OCI-LY7 (cell line): ENCODE measurements at regions not wholly inside any gene's neighbourhood (a gene's known extent, or its start where the extent isn't known, plus 50 kb on each side); places are given as distances from the start of the nearest gene placed in this dataset.

Source experiments
- CTCF ChIP-seq: fragments of 200-600 bp; sonication (generic); conservative IDR thresholded peaks from 2 replicates; pipeline ENCODE4 v1.5.1; 2014; ENCODE audit warnings: mild to moderate bottlenecking, antibody characterized with exemption, low read length, moderate library complexity, mixed read lengths
- EZH2phosphoT487 ChIP-seq: fragments of 200-600 bp; sonication (generic); IDR thresholded peaks from 2 replicates; pipeline ENCODE4 v1.6.1; 2018; ENCODE audit warnings: low read depth, borderline replicate concordance, mild to moderate bottlenecking, mixed run types, antibody characterized with exemption, low read length, moderate library complexity, mixed read lengths

DNA sequence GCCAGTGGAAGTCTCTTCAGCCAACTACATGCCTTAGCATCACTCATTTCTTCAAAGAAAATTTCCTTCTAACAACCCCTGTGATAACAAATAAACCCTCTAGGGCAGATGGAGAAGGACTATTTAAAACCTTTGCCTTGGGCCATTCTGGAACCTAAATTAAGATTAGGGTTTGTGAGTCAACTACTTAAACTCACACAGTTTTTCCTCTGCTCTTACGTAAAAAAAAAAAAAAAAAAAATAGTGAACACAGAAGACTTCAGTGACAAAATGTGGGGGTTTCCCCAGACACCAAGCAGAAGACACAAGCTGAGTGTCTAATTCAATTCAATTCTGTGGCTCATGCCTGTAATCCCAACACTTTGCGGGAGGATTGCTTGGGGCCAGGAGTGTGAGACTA lies 65.8 kb upstream of the ERCC6L2 start:
- no peak for TF ChIP-seq CTCF
- TF ChIP-seq EZH2phosphoT487 = no peak
